GM21825 (cell line): ENCODE measurements at regions not wholly inside any gene's neighbourhood (a gene's known extent, or its start where the extent isn't known, plus 50 kb on each side); places are given as distances from the start of the nearest gene placed in this dataset.

ENCODE experiments used
- ATAC-seq: cut with Tn5 transposase; IDR thresholded peaks from one replicate; pipeline ENCODE4 v1.9.1; 2021; ENCODE audit warnings: mild to moderate bottlenecking, moderate library complexity; ENCODE audit not compliant: unreplicated experiment

GRCh38 chr15:98513428-98513986, 134.8 kb upstream of the IGF1R start:
- ATAC-seq, result no peak

- ATAC-seq, result no peak
Observed at GRCh38 chr15:98514034-98514622, 134.2 kb upstream of the IGF1R start.

GRCh38 chr15:98518823-98519561, 129.3 kb upstream of the IGF1R start:
- no peak for ATAC-seq

- no peak for ATAC-seq
Observed at GRCh38 chr15:98519767-98520550, 128.4 kb upstream of the IGF1R start.

GRCh38 chr15:98522127-98522526, 126.2 kb upstream of the IGF1R start:
- ATAC-seq, result no peak

GRCh38 chr15:98523912-98524662, 124.3 kb upstream of the IGF1R start:
- no peak for ATAC-seq

- no peak for ATAC-seq
Observed at GRCh38 chr15:98524838-98525660, 123.3 kb upstream of the IGF1R start.

GRCh38 chr15:98525661-98526001, 122.7 kb upstream of the IGF1R start:
- no peak for ATAC-seq

GRCh38 chr15:98526094-98526493, 122.2 kb upstream of the IGF1R start:
- no peak for ATAC-seq

GRCh38 chr15:98528046-98528725, 120.2 kb upstream of the IGF1R start:
- no peak for ATAC-seq

- no peak for ATAC-seq
Observed at GRCh38 chr15:98529205-98530145, 118.9 kb upstream of the IGF1R start.

GRCh38 chr15:98530570-98530969, 117.8 kb upstream of the IGF1R start:
- ATAC-seq, result no peak

GRCh38 chr15:98532063-98532462, 116.3 kb upstream of the IGF1R start:
- no peak for ATAC-seq

GRCh38 chr15:98536976-98537375, 111.4 kb upstream of the IGF1R start:
- ATAC-seq, result no peak

GRCh38 chr15:98537516-98538060, 110.8 kb upstream of the IGF1R start:
- ATAC-seq, result no peak

GRCh38 chr15:98541519-98541918, 106.8 kb upstream of the IGF1R start:
- no peak for ATAC-seq

GRCh38 chr15:98543237-98543636, 105.1 kb upstream of the IGF1R start:
- ATAC-seq, result no peak

- ATAC-seq, result no peak
Observed at GRCh38 chr15:98546329-98546728, 102.0 kb upstream of the IGF1R start.
